Mesendoderm (in vitro differentiated cells): ENCODE measurements at regions not wholly inside any gene's neighbourhood (a gene's known extent, or its start where the extent isn't known, plus 50 kb on each side); places are given as distances from the start of the nearest gene placed in this dataset.

ENCODE experiments used
- DNase-seq: peaks from one replicate; pipeline ENCODE4 v3.0.0; 2013
- H2AK5ac ChIP-seq: 2 replicates; pipeline ENCODE4 v1.6.1; 2013; ENCODE audit warnings: low read length, inconsistent platforms
- H2BK120ac ChIP-seq: 2 replicates; pipeline ENCODE4 v1.6.1; 2013; ENCODE audit warnings: low read depth, mild to moderate bottlenecking, low read length, moderate library complexity, mixed read lengths
- H2BK15ac ChIP-seq: replicated peaks from 2 replicates; pipeline ENCODE4 v1.6.1; 2013; ENCODE audit warnings: low read depth, mild to moderate bottlenecking, moderate library complexity
- H2BK5ac ChIP-seq: 2 replicates; pipeline ENCODE4 v1.6.1; 2013; ENCODE audit warnings: low read length, inconsistent platforms
- H3K18ac ChIP-seq: 2 replicates; pipeline ENCODE4 v1.6.1; 2013; ENCODE audit warnings: mild to moderate bottlenecking, low read length, mixed read lengths
- H3K23ac ChIP-seq: one replicate; pipeline ENCODE4 v1.6.1; 2013; ENCODE audit warnings: low read length
- H3K27ac ChIP-seq: 2 replicates; pipeline ENCODE4 v1.5.1; 2013; ENCODE audit warnings: low read depth, mild to moderate bottlenecking, inconsistent platforms, low read length, moderate library complexity
- H3K27me3 ChIP-seq: 2 replicates; pipeline ENCODE4 v1.6.1; 2013; ENCODE audit warnings: low read length, control low read depth, mild to moderate bottlenecking, inconsistent platforms; ENCODE audit not compliant: insufficient read depth, poor library complexity
- H3K36me3 ChIP-seq: 2 replicates; pipeline ENCODE4 v1.6.1; 2013; ENCODE audit warnings: low read length, inconsistent platforms; ENCODE audit not compliant: control insufficient read depth, insufficient read depth
- H3K4ac ChIP-seq: one replicate; pipeline ENCODE4 v1.6.1; 2013; ENCODE audit warnings: low read depth, mild to moderate bottlenecking, low read length, moderate library complexity
- H3K4me1 ChIP-seq: 2 replicates; pipeline ENCODE4 v1.6.1; 2013; ENCODE audit warnings: low read depth, low read length, inconsistent platforms; ENCODE audit not compliant: control insufficient read depth
- H3K4me2 ChIP-seq: 2 replicates; pipeline ENCODE4 v1.6.1; 2013; ENCODE audit warnings: low read length
- H3K4me3 ChIP-seq: 2 replicates; pipeline ENCODE4 v1.5.1; 2013; ENCODE audit warnings: mild to moderate bottlenecking, low read length
- H3K56ac ChIP-seq: one replicate; pipeline ENCODE4 v1.6.1; 2013; ENCODE audit warnings: low read length
- H3K79me1 ChIP-seq: 2 replicates; pipeline ENCODE4 v1.6.1; 2013; ENCODE audit warnings: low read length, inconsistent platforms
- H3K79me2 ChIP-seq: 2 replicates; pipeline ENCODE4 v1.6.1; 2013; ENCODE audit warnings: mild to moderate bottlenecking, low read length; ENCODE audit not compliant: control insufficient read depth, insufficient read depth
- H3K9ac ChIP-seq: 2 replicates; pipeline ENCODE4 v1.6.1; 2013; ENCODE audit warnings: low read length, inconsistent platforms
- H4K5ac ChIP-seq: one replicate; pipeline ENCODE4 v1.6.1; 2013; ENCODE audit warnings: low read length
- H4K8ac ChIP-seq: one replicate; pipeline ENCODE4 v1.6.1; 2013; ENCODE audit warnings: low read depth, mild to moderate bottlenecking, control low read depth, low read length, moderate library complexity
- WGBS: extraction: QIAGEN DNeasy Blood & Tissue Kit; methylation state at CpG from one replicate; pipeline ENCODE4 v1.1.7; 2013; ENCODE audit warnings: low lambda C conversion rate, missing lambda C conversion rate; ENCODE audit not compliant: insufficient coverage; ENCODE audit errors: extremely low coverage; 5-methylcytosine and 5-hydroxymethylcytosine counted together

GRCh38 chr3:59527493-59527892 is 477.7 kb upstream of the CFAP20DC start:
- Histone ChIP-seq H4K8ac (no peak overlapping the region), H4K5ac (no peak overlapping the region), H2BK5ac (no peak overlapping the region), H3K4me1 (no peaks in the 10 kb centered on the region), H3K27ac (no peak overlapping the region), H3K79me2 (no peaks in the 10 kb centered on the region), H3K27me3 (no peaks in the 10 kb centered on the region), H3K4ac (no peak overlapping the region), H2BK120ac (no peak overlapping the region), H3K56ac (no peak overlapping the region), H3K23ac (no peak overlapping the region), H3K79me1 (no peaks in the 10 kb centered on the region), H3K4me2 (no peak overlapping the region), H2AK5ac (no peak overlapping the region), H3K9ac (no peak overlapping the region), H3K18ac (no peak overlapping the region), H2BK15ac (no peak overlapping the region), H3K4me3 (no peak overlapping the region), H3K36me3 (no peaks in the 10 kb centered on the region)
- no CpG with 5 or more reads among the region's 3 CpGs for WGBS
- DNase-seq, result no peak

- no peak overlapping the region for H2AK5ac ChIP-seq
These were observed 477.2 kb upstream of the CFAP20DC start for GRCh38 chr3:59526999-59527398.

GRCh38 chr3:59522550-59522949 is 472.7 kb upstream of the CFAP20DC start:
- H3K4ac ChIP-seq, result no peak overlapping the region
- no peak overlapping the region for H3K18ac ChIP-seq
- no peaks in the 10 kb centered on the region for H3K36me3 ChIP-seq
- no peaks in the 10 kb centered on the region for H3K79me1 ChIP-seq
- H2BK120ac ChIP-seq, result no peak overlapping the region
- no peak overlapping the region for H2AK5ac ChIP-seq
- no peak overlapping the region for H3K4me2 ChIP-seq
- no peak overlapping the region for H3K4me3 ChIP-seq
- H3K23ac ChIP-seq, result no peak overlapping the region
- DNase-seq, result no peak
- H3K56ac ChIP-seq, result no peak overlapping the region
- no peak overlapping the region for H2BK5ac ChIP-seq
- no peaks in the 10 kb centered on the region for H3K27me3 ChIP-seq
- no peak overlapping the region for H3K9ac ChIP-seq
- H3K4me1 ChIP-seq, result peaks cover 2% of the 10 kb centered on the region
- H4K8ac ChIP-seq, result no peak overlapping the region
- no peak overlapping the region for H2BK15ac ChIP-seq
- no peaks in the 10 kb centered on the region for H3K79me2 ChIP-seq
- H3K27ac ChIP-seq, result no peak overlapping the region
- WGBS, result no CpG with 5 or more reads among the region's 2 CpGs
- H4K5ac ChIP-seq, result no peak overlapping the region

More at GRCh38 chr3:59526999-59527398, 477.2 kb upstream of the CFAP20DC start:
- Histone ChIP-seq H4K5ac (no peak overlapping the region), H3K9ac (no peak overlapping the region), H3K18ac (no peak overlapping the region), H3K79me2 (no peaks in the 10 kb centered on the region), H3K27me3 (no peaks in the 10 kb centered on the region), H3K4me2 (no peak overlapping the region), H3K23ac (no peak overlapping the region), H2BK5ac (no peak overlapping the region), H2BK120ac (no peak overlapping the region), H2BK15ac (no peak overlapping the region), H3K36me3 (no peaks in the 10 kb centered on the region), H4K8ac (no peak overlapping the region), H3K4ac (no peak overlapping the region), H3K79me1 (no peaks in the 10 kb centered on the region), H3K56ac (no peak overlapping the region), H3K4me1 (no peaks in the 10 kb centered on the region), H3K4me3 (no peak overlapping the region), H3K27ac (no peak overlapping the region)
- no peak for DNase-seq

GRCh38 chr3:59519094-59519493 is 469.3 kb upstream of the CFAP20DC start:
- Histone ChIP-seq H3K4me2 (no peak overlapping the region), H3K27me3 (no peaks in the 10 kb centered on the region), H2BK15ac (no peak overlapping the region), H4K5ac (no peak overlapping the region), H3K79me1 (no peaks in the 10 kb centered on the region), H3K4me3 (no peak overlapping the region), H2AK5ac (no peak overlapping the region), H3K79me2 (no peaks in the 10 kb centered on the region), H3K56ac (no peak overlapping the region), H4K8ac (no peak overlapping the region), H3K9ac (no peak overlapping the region), H3K23ac (no peak overlapping the region), H3K18ac (no peak overlapping the region), H3K4me1 (peaks cover 2% of the 10 kb centered on the region), H3K27ac (no peak overlapping the region), H3K4ac (no peak overlapping the region), H2BK5ac (no peak overlapping the region), H2BK120ac (no peak overlapping the region), H3K36me3 (no peaks in the 10 kb centered on the region)
- no CpG with 5 or more reads among the region's 6 CpGs for WGBS
- DNase-seq, result peak; percentile 85

GRCh38 chr3:59518283-59519055 is 468.6 kb upstream of the CFAP20DC start:
- DNase-seq, result peak; percentile 80
- no CpG with 5 or more reads among the region's 14 CpGs for WGBS
- H3K79me1 ChIP-seq, result no peaks in the 10 kb centered on the region

GRCh38 chr3:59517388-59517787 is 467.6 kb upstream of the CFAP20DC start:
- Histone ChIP-seq H3K23ac (no peak overlapping the region), H2BK15ac (peak overlapping the region; percentile 74), H3K56ac (no peak overlapping the region), H3K18ac (no peak overlapping the region), H3K4me3 (no peak overlapping the region), H3K4me1 (peaks cover 2% of the 10 kb centered on the region), H3K4me2 (no peak overlapping the region), H2AK5ac (no peak overlapping the region), H2BK120ac (no peak overlapping the region), H3K9ac (no peak overlapping the region), H3K4ac (no peak overlapping the region), H3K27me3 (no peaks in the 10 kb centered on the region), H3K79me2 (no peaks in the 10 kb centered on the region), H3K79me1 (no peaks in the 10 kb centered on the region), H3K36me3 (no peaks in the 10 kb centered on the region), H4K5ac (no peak overlapping the region), H2BK5ac (no peak overlapping the region), H4K8ac (no peak overlapping the region), H3K27ac (no peak overlapping the region)
- DNase-seq, result no peak
- no CpG with 5 or more reads among the region's 4 CpGs for WGBS

More at GRCh38 chr3:59518283-59519055, 468.6 kb upstream of the CFAP20DC start:
- H2BK120ac ChIP-seq, result no peak overlapping the region
- no peak overlapping the region for H3K27ac ChIP-seq
- no peak overlapping the region for H3K4ac ChIP-seq
- no peak overlapping the region for H3K56ac ChIP-seq
- H3K18ac ChIP-seq, result peak overlapping the region; percentile 60
- no peaks in the 10 kb centered on the region for H3K36me3 ChIP-seq
- peaks cover 2% of the 10 kb centered on the region for H3K4me1 ChIP-seq
- no peak overlapping the region for H3K23ac ChIP-seq
- H2BK5ac ChIP-seq, result no peak overlapping the region
- no peaks in the 10 kb centered on the region for H3K79me2 ChIP-seq
- no peaks in the 10 kb centered on the region for H3K27me3 ChIP-seq
- H4K5ac ChIP-seq, result no peak overlapping the region
- H3K9ac ChIP-seq, result no peak overlapping the region
- no peak overlapping the region for H2AK5ac ChIP-seq
- H3K4me2 ChIP-seq, result no peak overlapping the region
- H4K8ac ChIP-seq, result no peak overlapping the region
- H2BK15ac ChIP-seq, result no peak overlapping the region
- no peak overlapping the region for H3K4me3 ChIP-seq
